ENCODE measurements at regions not wholly inside any gene's neighbourhood (a gene's known extent, or its start where the extent isn't known, plus 50 kb on each side); places are given as distances from the start of the nearest gene placed in this dataset.
A peak's percentile ranks its signal among the peaks of the same experiment; 100 is the strongest.
"Not testable (repeated sequence)": the region's sequence is repeated elsewhere in the genome, so short reads cannot be mapped to it uniquely, and the experiment has no call there.

DNA sequence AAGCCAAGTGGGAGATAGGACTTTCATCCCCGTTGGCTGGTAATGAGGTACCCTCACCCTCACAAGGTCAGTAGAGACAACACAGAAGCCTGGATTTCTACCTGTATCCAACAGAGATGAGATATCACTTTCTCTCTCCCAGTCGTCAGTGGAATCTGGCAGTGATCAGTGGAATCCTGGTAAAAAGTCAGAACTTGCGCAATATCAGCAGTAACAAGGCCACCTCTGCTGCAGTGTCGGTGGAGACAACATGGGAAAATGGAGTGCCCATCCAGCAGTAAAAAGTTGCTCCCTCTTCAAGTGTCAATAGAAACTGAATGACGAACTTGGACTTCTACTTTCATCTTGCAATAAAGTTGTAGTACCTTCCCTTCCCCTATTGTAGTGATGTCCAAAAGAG is 615.9 kb downstream of the ETS1 start:
- DNase-seq (ENCODE audit: low spot score in 2 of 2) (no peak), ATAC-seq (no peak)
- H3K27ac Mint-ChIP-seq, result no peak overlapping the region
- H3K9me3 Mint-ChIP-seq, result peaks cover 0 to 3% of the 10 kb centered on the region in 2 donors
- no peaks in the 10 kb centered on the region for H3K36me3 Mint-ChIP-seq

DNA sequence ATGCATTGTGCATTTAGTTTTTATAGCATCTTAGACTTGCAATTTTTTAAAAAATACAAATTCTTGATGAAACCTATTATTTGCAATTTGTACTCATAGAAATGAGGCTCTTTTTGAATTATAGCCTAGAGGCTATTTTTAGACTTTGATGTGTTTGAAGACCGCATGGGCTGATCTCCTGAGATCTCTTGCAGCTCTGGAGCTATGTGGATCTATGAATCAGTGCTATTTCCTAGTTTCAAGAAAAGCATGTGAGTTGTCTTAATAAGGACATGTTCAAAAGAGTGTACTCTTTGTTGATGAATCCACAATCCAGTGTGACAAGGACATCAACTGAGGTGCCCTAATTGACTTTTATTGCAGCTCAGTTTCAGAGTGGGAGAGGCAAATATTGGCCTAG is 620.5 kb downstream of the ETS1 start:
- ATAC-seq, result no peak
- no peak for DNase-seq (ENCODE audit: low spot score in 2 of 2)
- Mint-ChIP-seq H3K27ac (no peak overlapping the region), H3K9me3 (peaks cover 0 to 3% of the 10 kb centered on the region in 2 donors), H3K36me3 (no peaks in the 10 kb centered on the region)

DNA sequence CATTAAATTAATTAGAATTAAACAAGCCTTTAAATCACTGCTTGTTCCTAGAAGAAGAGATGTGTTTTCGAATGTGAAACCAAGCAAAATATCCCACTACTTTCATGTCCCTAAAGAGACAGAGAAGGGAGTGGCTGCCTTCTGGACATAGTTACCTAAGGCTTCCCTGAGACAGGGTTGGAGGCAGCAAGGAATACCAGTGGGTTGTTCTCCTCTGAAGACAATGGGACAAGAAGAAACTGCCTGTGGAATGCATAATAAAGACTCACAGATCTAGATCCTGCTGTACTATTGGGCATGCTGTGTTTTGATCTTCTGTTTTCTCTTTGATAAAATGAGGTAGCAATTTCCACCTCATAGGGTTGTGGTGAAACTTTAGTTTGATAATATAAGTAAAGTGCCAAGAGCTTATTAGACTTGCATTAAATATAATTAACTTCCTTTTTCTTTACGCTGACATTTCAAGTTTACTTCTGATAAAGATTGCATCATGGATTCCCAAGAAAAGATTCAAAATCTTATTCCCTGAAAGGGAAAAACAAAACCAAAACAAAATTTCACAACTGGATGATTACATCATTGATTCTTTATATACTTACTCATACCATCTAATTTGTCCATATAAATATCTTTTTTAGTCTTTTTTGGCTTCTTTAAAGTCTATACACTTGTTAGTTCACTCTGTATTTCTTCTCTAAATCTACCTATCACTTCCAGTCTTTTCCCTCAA is 621.3 kb downstream of the ETS1 start:
- ATAC-seq (no peak), DNase-seq (ENCODE audit: low spot score in 2 of 2) (no peak)
- Mint-ChIP-seq H3K36me3 (no peaks in the 10 kb centered on the region), H3K27ac (no peak overlapping the region), H3K9me3 (peaks cover 0 to 3% of the 10 kb centered on the region in 2 donors)

DNA sequence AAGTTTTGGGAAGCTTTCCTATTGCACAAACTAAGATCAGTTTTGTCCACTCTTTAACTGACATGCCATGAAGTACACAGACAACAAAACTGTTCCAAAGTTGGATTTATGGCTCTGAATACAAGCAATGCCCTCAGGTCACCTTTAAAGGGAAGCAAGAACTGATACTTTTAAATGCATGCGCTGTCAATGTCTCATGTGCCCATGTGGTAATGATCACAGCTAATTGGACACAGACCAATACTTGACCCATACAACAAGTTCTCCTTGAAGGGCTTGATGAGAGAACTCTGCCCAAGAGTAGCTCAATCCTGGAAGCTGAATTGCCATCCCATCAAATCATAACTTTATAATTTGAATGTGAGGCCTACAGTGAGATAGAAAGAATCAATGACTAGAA is 624.9 kb downstream of the ETS1 start:
- H3K9me3 Mint-ChIP-seq, result no peaks in the 10 kb centered on the region
- H3K36me3 Mint-ChIP-seq, result no peaks in the 10 kb centered on the region
- DNase-seq (ENCODE audit: low spot score in 2 of 2), result no peak
- no peak overlapping the region for H3K27ac Mint-ChIP-seq
- no peak for ATAC-seq

DNA sequence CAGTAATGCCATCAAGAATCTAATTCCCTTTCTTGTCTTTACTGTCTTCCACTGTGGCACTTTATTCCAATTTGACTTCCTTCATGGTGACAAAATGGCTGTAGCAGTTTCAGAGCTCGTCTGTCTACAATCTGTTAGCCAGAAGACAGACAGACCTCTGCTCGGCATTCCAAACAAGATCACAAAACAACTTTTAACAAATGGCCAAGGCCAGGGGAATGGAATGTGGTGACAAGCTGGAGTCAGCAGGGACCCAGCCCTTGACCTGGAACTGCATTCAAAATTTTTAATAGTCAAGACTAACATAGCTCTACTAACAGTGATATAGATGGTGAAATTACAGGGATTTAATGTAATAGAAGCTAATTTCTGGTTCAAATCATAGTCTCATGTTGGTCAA is 637.2 kb downstream of the ETS1 start:
- no peak overlapping the region for H3K27ac Mint-ChIP-seq
- peaks cover 0 to under 1% of the 10 kb centered on the region in 2 donors for H3K9me3 Mint-ChIP-seq
- no peak for ATAC-seq
- DNase-seq (ENCODE audit: low spot score in 2 of 2), result no peak
- peaks cover 0 to 7% of the 10 kb centered on the region in 2 donors for H3K36me3 Mint-ChIP-seq

DNA sequence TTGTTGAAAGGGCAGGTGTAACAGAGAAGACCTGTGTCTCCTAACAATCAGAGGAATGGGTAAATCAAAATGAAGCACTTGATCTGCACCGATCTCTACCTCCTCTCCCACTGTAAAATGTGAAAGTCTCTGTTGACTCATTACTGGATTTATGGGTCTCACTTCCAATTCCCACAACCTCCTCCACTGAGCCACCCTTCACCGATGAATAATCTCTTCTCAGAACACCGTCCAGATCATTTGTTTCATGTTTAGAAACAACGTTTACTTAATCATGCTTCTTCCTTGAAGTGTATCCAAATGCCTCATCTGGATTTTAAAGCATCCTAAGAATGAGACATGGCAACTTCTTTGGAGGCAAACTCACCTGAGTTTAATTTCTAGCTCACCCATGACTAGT is 643.6 kb downstream of the ETS1 start:
- Mint-ChIP-seq H3K9me3 (peaks cover 0 to 6% of the 10 kb centered on the region in 2 donors), H3K27ac (no peak overlapping the region), H3K36me3 (peaks cover 0 to 7% of the 10 kb centered on the region in 2 donors)
- DNase-seq (ENCODE audit: low spot score in 2 of 2) (no peak), ATAC-seq (peak; percentile 83 to 93)

DNA sequence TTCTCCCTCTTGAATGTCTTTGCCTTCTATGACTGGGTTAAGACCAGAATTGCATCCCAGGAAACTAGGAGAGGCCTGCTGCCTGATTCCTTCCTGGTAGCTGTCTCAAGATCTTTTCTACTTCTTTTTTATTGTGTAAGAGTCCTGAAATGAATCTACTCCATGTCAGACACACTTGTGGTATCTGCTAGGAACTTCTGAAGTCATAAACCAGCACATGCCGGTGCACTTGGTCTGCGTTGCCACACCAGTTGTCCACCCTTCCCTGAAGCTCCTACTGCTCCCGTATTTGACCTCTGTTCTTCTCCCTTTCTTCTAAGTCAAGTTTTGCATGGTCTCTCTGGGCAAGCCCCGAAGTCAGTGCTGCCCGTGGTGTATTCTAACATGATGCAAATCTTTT is 644.2 kb downstream of the ETS1 start:
- Mint-ChIP-seq H3K27ac (peak overlapping the region in 1 of 2 donors; percentile 5), H3K36me3 (peaks cover 0 to 7% of the 10 kb centered on the region in 2 donors), H3K9me3 (peaks cover 0 to 6% of the 10 kb centered on the region in 2 donors)
- DNase-seq (ENCODE audit: low spot score in 2 of 2) (no peak), ATAC-seq (peak; percentile 50 to 71)

DNA sequence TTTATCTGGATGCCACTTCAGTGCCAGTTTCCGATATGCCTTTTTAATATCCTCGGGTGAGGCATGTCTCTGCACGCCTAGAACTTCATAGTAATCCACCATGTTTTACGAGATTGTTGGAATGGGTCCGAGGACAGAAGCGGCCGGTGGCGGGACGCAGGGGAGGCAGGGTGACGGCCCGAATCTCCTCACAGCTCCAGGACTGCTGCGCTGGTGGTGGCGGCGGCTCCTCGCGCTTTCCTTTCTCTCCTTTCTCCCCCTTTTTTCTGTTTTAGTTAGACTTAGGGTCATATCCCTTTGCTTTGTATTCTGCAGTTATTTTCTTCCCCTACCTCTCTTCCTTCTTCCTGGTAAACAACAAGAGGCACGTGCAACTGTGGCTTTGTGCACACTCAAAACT is 645.8 kb downstream of the ETS1 start:
- H3K27ac Mint-ChIP-seq; DNase-seq (ENCODE audit: low spot score in 2 of 2); H3K9me3 Mint-ChIP-seq; H3K36me3 Mint-ChIP-seq: not testable (repeated sequence)
- peak in 1 of 2 donors; percentile 63 for ATAC-seq

DNA sequence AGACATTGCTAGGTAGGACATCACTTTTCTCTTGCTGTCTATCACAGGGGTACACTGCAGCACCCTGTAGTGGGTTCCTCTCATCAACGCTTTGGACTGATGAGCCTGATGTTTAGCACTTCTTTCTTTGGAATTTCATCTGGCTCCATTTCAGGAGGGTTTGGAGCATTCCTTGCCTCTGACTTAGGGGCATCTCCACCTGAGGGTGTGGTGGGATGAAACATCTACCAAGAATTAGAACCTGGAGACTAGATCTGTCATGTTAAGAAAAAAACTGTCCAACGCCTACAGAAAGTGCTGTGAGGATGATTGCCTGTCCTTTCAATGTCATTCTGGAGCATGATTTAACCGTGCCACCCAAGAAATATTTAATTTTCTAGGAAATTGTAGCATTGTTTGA is 648.4 kb downstream of the ETS1 start:
- H3K27ac Mint-ChIP-seq, result no peak overlapping the region
- DNase-seq (ENCODE audit: low spot score in 2 of 2) (no peak), ATAC-seq (no peak)
- peaks cover 0 to 6% of the 10 kb centered on the region in 2 donors for H3K9me3 Mint-ChIP-seq
- H3K36me3 Mint-ChIP-seq, result peaks cover 0 to 7% of the 10 kb centered on the region in 2 donors

DNA sequence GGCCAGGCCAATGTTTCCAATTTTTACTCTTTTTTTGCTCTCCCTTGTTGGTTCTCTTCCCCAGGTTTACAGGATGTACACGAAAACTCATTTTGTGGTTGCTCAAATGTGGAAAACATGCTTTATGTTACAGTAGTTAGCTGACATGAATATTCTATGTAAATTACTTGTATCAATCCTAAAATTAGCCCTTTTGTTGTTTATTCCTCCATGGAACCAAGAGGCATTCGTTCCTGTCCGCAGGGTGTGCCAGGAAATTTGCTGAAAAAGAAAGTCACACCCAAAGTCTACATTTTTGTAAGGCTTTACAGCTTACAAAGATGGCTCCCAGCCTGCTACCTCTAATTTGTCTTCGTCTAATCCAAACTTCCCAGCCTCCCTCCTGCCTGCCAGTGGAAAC is 652.3 kb downstream of the ETS1 start:
- no peak for ATAC-seq
- Mint-ChIP-seq H3K36me3 (no peaks in the 10 kb centered on the region), H3K27ac (no peak overlapping the region), H3K9me3 (no peaks in the 10 kb centered on the region)
- no peak for DNase-seq (ENCODE audit: low spot score in 2 of 2)

DNA sequence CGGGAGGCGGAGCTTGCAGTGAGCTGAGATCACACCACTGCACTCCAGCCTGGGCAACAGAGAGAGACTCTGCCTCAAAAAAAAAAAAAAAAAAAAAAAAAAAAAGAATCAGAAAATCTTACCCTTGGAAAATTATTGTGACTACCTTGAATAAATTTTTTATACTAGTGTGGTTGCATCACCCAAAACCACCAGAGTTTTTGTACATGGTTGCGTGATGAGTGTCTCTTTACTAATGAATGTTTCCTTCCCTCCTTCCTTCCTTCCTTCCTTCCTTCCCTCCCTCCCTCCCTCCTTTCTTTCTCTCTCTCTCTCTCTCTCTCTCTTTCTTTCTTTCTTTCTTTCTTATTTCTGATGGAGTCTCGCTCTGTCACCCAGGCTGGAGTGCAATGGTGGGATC is 653.4 kb downstream of the ETS1 start:
- not testable (repeated sequence) for H3K27ac Mint-ChIP-seq; H3K9me3 Mint-ChIP-seq; H3K36me3 Mint-ChIP-seq; DNase-seq (ENCODE audit: low spot score in 2 of 2); ATAC-seq

DNA sequence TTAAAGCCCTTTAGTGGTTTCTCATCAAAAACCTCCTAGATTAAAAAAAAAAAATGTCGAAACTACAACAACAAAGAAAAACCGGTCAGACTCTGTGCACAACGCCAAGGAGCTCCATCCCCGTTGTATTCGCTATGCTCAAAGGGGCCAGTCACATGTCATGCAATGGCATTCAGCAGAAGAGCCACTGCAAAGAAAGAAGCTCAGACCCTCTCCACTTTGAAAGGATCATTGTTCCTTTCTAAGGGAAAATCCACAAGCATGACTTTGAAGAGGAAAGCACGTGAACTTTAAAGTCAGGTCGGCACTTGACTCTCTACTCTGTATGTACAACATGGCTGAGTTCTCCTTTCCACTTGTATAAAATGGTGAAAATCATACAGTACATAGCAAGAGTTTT is 655.6 kb downstream of the ETS1 start:
- Mint-ChIP-seq H3K36me3 (no peaks in the 10 kb centered on the region), H3K9me3 (no peaks in the 10 kb centered on the region), H3K27ac (no peak overlapping the region)
- DNase-seq (ENCODE audit: low spot score in 2 of 2) (no peak), ATAC-seq (no peak)

DNA sequence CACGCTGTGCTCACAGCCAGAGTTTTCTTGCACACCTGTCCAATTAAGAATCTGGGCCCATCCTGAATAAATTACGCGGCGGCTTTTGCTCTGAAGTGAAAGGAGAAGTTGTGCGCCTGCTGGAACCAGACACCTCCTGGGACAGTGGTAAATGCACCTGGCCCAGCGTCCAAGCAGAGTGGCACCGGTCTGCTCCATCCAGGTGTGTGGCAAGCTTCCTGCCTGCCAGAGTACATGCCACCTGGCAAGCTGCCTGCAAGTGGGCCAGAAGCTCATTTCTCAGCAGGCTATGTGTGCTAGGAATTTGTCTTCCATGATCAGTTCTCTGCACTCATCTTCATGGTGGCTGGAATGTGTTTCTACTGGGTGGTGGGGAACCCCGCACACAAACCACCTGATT is 660.6 kb downstream of the ETS1 start:
- Mint-ChIP-seq H3K27ac (no peak overlapping the region), H3K9me3 (peaks cover 0 to 5% of the 10 kb centered on the region in 2 donors), H3K36me3 (peaks cover 0 to 5% of the 10 kb centered on the region in 2 donors)
- DNase-seq (ENCODE audit: low spot score in 2 of 2), result no peak
- ATAC-seq, result peak in 1 of 2 donors; percentile 24

DNA sequence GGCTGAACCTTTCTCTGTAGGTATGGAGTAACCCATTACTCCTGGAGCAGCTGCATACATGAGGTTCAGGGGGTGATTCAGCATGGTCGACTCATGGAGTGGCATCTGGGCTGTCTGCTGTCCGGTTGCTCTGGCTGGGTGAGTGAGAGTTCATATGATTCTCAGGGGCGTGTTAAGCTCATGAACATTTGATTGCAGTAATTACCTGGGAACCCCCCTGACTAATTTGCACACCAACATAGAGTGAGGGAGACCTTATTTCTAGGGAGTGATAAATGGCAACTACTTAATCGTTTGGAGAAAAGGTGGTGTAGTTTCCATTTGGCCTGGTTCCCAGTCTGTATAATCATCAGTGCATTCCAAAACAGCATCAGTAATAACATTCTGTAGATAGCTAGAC is 661.9 kb downstream of the ETS1 start:
- ATAC-seq, result peak in 1 of 2 donors; percentile 47
- peaks cover 0 to 9% of the 10 kb centered on the region in 2 donors for H3K9me3 Mint-ChIP-seq
- peaks cover 4 to 10% of the 10 kb centered on the region in 2 donors for H3K36me3 Mint-ChIP-seq
- no peak for DNase-seq (ENCODE audit: low spot score in 2 of 2)
- H3K27ac Mint-ChIP-seq, result no peak overlapping the region

DNA sequence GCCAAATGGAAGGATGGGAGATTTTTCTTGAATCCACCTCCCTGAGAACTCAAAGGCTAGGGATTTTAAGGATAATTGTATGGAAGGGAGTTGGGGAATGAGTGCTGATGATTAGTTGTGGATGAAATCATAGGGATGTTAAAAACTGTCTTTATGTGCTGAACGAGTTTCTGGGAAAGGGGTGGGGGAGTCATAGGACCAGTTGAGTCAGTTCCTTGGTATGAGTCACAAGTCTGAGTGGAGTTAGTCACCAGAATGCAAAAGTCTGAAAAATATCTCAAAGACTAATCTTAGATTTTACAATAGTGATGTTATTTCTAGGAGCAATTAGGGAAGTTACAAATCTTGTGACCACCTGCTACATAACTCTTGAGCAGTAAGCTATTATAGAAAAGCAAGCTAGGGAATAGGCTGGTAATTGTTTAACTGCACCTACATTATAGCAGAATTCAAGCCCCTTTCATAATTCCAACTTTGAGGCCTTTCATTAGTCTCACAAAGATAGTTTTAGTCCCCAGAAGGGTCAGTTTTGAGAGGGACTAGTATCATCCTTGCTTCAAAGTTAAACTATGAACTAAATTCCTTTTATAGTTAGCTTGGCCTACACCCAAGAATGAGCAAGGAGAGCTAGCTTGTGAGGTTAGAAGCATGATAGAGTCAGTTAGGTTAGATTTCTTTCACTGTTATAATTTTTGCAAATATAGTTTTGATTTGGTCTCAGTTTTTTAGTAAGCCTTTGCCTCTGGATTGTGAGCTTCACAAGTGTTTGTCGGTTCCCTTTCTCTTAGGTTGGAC is 668.0 kb downstream of the ETS1 start:
- ATAC-seq (peak; percentile 86 to 96), DNase-seq (ENCODE audit: low spot score in 2 of 2) (no peak)
- Mint-ChIP-seq H3K9me3 (peaks cover 10 to 46% of the 10 kb centered on the region in 2 donors), H3K27ac (peak overlapping the region; percentile 60 to 66), H3K36me3 (peaks cover 19 to 32% of the 10 kb centered on the region in 2 donors)

DNA sequence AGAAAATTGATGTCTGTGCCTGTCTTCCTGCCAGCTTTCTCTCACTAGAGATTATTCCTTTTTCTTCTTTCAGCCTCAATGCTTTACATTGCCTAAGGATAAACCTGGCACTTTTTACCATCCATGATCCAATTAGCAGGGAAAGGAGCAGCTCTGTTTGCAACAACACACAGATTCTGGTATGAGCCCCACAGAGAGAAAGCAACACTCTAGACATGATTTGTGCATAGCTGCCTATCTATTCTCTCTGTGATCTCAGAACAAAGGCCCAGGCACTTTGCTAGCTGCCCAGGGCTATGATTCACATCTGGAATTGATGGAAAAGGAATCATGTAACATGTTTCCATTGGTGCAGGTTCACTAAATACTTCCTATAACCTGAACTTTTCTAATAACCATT is 685.0 kb downstream of the ETS1 start:
- no peak overlapping the region for H3K27ac Mint-ChIP-seq
- no peaks in the 10 kb centered on the region for H3K36me3 Mint-ChIP-seq
- ATAC-seq, result no peak
- H3K9me3 Mint-ChIP-seq, result peaks cover 3 to 4% of the 10 kb centered on the region in 2 donors
- DNase-seq (ENCODE audit: low spot score in 2 of 2), result no peak

DNA sequence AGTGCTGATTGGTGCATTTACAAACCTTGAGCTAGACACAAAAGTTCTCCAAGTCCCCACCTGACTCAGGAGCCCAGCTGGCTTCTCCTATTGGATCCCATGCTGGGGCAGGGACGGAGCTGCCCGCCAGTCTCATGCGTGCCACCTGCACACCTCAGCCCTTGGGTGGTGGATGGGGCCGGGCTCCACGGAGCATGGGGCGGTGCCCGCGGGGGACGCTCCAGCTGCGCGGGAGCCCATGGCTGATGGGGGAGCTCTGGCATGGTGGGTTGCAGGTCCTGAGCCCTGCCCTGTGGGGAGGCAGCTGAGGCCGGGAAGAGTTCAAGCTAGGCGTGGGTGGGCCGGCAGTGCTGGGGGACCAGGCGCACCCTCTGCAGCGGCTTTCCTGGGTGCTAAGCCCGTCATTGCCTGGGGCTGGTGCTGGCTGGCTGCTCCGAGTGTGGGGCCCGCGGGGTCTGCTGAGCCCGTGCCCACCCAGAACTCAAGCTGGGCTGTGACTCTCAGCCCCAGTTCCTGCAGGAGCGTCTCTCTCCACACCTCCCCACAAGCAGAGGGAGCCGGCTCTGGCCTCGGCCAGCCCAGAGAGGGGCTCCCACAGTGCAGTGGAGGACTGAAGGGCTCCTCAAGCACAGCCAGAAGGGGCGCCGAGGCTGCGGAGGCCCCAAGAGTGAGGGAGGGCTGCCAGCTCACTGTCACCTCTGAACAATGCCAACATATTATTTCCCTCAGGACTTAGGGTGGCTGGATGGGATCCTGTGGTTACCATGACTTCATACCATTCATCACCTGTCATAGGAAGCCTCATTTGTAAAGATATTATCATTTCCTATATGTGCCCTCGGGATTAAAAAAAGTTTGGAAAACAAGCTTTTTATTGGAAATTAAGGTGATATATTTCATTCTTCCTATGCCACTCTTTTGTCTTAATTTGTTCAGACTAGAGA is 688.7 kb downstream of the ETS1 start:
- ATAC-seq (no peak), DNase-seq (ENCODE audit: low spot score in 2 of 2) (no peak)
- Mint-ChIP-seq H3K36me3 (no peaks in the 10 kb centered on the region), H3K9me3 (peaks cover 3 to 5% of the 10 kb centered on the region in 2 donors), H3K27ac (no peak overlapping the region)

Measured in activated naive CD4-positive, alpha-beta T cell treated with anti-CD3 and anti-CD28 coated beads, Interleukin-2, amount 50 U/mL, for 72 hours (primary cell).